IMR-90 (cell line): ENCODE measurements at regions not wholly inside any gene's neighbourhood (a gene's known extent, or its start where the extent isn't known, plus 50 kb on each side); places are given as distances from the start of the nearest gene placed in this dataset.

Experiments
- ATAC-seq: fragments of 200-7000 bp; cut with Tn5 transposase; 2 replicates; pipeline ENCODE4 v1.9.1; 2020; ENCODE audit warnings: low read depth, mild to moderate bottlenecking, moderate library complexity
- BruUV-seq: library from RNA; stranded (reverse); fragments of 400-500 nt; replicated peaks from 2 replicates; lab custom pipeline; 2021; lab: Mats Ljungman, UMichigan
- CTCF ChIA-PET: fragments of 300-600 bp; formaldehyde crosslinking; extraction: SDS; loops from one replicate; lab custom pipeline; 2021; ENCODE audit warnings: antibody characterized with exemption; lab: Yijun Ruan, JAX
- POLR2A ChIA-PET: fragments of 300-600 bp; sonication (Branson Sonifier 250); formaldehyde crosslinking; loops from one replicate; lab custom pipeline; 2022; ENCODE audit warnings: antibody characterized with exemption; ENCODE audit not compliant: unreplicated experiment; lab: Charles Lee
- DNase-seq: peaks from one replicate; pipeline ENCODE4 v3.0.0; 2013
- H2AFZ ChIP-seq: replicated peaks from 2 replicates; pipeline ENCODE3; 2013; ENCODE audit warnings: low read length, mild to moderate bottlenecking; ENCODE audit not compliant: poor library complexity
- H2AK5ac ChIP-seq: 2 replicates; pipeline ENCODE4 v1.6.1; 2013; ENCODE audit warnings: low read depth, low read length, inconsistent platforms
- H2AK9ac ChIP-seq: replicated peaks from 2 replicates; pipeline ENCODE3; 2013; ENCODE audit warnings: mild to moderate bottlenecking, low read depth, low read length, moderate library complexity; ENCODE audit not compliant: poor library complexity
- H2BK120ac ChIP-seq: 2 replicates; pipeline ENCODE4 v1.6.1; 2013; ENCODE audit warnings: low read depth, low read length, inconsistent platforms
- H2BK15ac ChIP-seq: 3 replicates; pipeline ENCODE4 v1.6.1; 2013; ENCODE audit warnings: low read depth, low read length, inconsistent platforms
- H2BK20ac ChIP-seq: 2 replicates; pipeline ENCODE4 v1.6.1; 2013; ENCODE audit warnings: low read depth, mild to moderate bottlenecking, inconsistent platforms, low read length, moderate library complexity
- H2BK5ac ChIP-seq: 2 replicates; pipeline ENCODE4 v1.6.1; 2013; ENCODE audit warnings: mild to moderate bottlenecking, low read depth, low read length, inconsistent platforms; ENCODE audit not compliant: poor library complexity, severe bottlenecking
- H3K14ac ChIP-seq: replicated peaks from 2 replicates; pipeline ENCODE4 v1.6.1; 2013; ENCODE audit warnings: low read depth, low read length, inconsistent platforms
- H3K18ac ChIP-seq: 2 replicates; pipeline ENCODE4 v1.6.1; 2013; ENCODE audit warnings: low read depth, low read length, control low read depth
- H3K23ac ChIP-seq: 2 replicates; pipeline ENCODE4 v1.6.1; 2013; ENCODE audit warnings: low read depth, low read length, inconsistent platforms
- H3K27ac ChIP-seq: 2 replicates; pipeline ENCODE4 v1.5.1; 2013; ENCODE audit warnings: mild to moderate bottlenecking, control low read depth, low read length; ENCODE audit not compliant: insufficient read depth
- H3K27me3 ChIP-seq: 2 replicates; pipeline ENCODE4 v1.6.1; 2013; ENCODE audit warnings: low read length; ENCODE audit not compliant: control insufficient read depth, insufficient read depth
- H3K36me3 ChIP-seq: 2 replicates; pipeline ENCODE4 v1.6.1; 2013; ENCODE audit warnings: low read length, mixed read lengths; ENCODE audit not compliant: control insufficient read depth, insufficient read depth
- H3K4ac ChIP-seq: 2 replicates; pipeline ENCODE4 v1.6.1; 2013; ENCODE audit warnings: low read depth, low read length, inconsistent platforms
- H3K4me1 ChIP-seq: 2 replicates; pipeline ENCODE4 v1.6.1; 2013; ENCODE audit warnings: low read length, mixed read lengths; ENCODE audit not compliant: control insufficient read depth, insufficient read depth
- H3K4me2 ChIP-seq: 2 replicates; pipeline ENCODE4 v1.6.1; 2013; ENCODE audit warnings: low read depth, mild to moderate bottlenecking, control low read depth, low read length, moderate library complexity
- H3K4me3 ChIP-seq: 2 replicates; pipeline ENCODE4 v1.5.1; 2013; ENCODE audit warnings: low read depth, mild to moderate bottlenecking, control low read depth, low read length, moderate library complexity; ENCODE audit not compliant: insufficient read depth
- H3K56ac ChIP-seq: 2 replicates; pipeline ENCODE4 v1.6.1; 2013; ENCODE audit warnings: low read length, inconsistent platforms; ENCODE audit not compliant: insufficient read depth; ENCODE audit errors: extremely low read depth
- H3K79me1 ChIP-seq, 2 experiments: 2 replicates each; pipeline ENCODE4 v1.6.1; 2013; ENCODE audit warnings: low read length in 2 of 2, inconsistent platforms in 1 of 2, low read depth in 1 of 2
- H3K9ac ChIP-seq: 2 replicates; pipeline ENCODE4 v1.6.1; 2013; ENCODE audit warnings: low read depth, low read length, control low read depth
- H3K9me1 ChIP-seq: 2 replicates; pipeline ENCODE4 v1.6.1; 2013; ENCODE audit warnings: low read length, inconsistent platforms; ENCODE audit not compliant: insufficient read depth
- H3K9me3 ChIP-seq: 2 replicates; pipeline ENCODE4 v1.6.1; 2013; ENCODE audit warnings: low read length; ENCODE audit not compliant: control insufficient read depth, insufficient read depth
- H4K20me1 ChIP-seq: 2 replicates; pipeline ENCODE4 v1.6.1; 2013; ENCODE audit warnings: low read length, inconsistent platforms; ENCODE audit not compliant: insufficient read depth
- H4K5ac ChIP-seq: 2 replicates; pipeline ENCODE4 v1.6.1; 2013; ENCODE audit warnings: mild to moderate bottlenecking, low read depth, low read length, control low read depth
- H4K8ac ChIP-seq, 2 experiments: 2 replicates each; pipeline ENCODE4 v1.6.1; 2013; ENCODE audit warnings: low read depth in 2 of 2, low read length in 2 of 2, control low read depth in 1 of 2, inconsistent platforms in 1 of 2
- H4K91ac ChIP-seq: 2 replicates; pipeline ENCODE4 v1.6.1; 2013; ENCODE audit warnings: low read depth, low read length, inconsistent platforms; ENCODE audit not compliant: insufficient read depth
- BHLHE40 ChIP-seq: fragments of 150-350 bp; IDR thresholded peaks from 2 replicates; pipeline ENCODE4 v1.6.1; 2016; ENCODE audit warnings: mild to moderate bottlenecking, low read depth, low read length
- CEBPB ChIP-seq: IDR thresholded peaks from 2 replicates; pipeline ENCODE4 v1.6.1; 2012; ENCODE audit warnings: low read depth, low read length, improper control_type of control experiment
- CHD1 ChIP-seq: IDR thresholded peaks from 2 replicates; pipeline ENCODE4 v1.6.1; 2012; ENCODE audit warnings: low read depth, low read length, improper control_type of control experiment
- FOS ChIP-seq: fragments of 150-350 bp; IDR thresholded peaks from 2 replicates; pipeline ENCODE4 v1.6.1; 2016; ENCODE audit warnings: low read depth, low read length
- NFE2L2 ChIP-seq: fragments of 150-350 bp; IDR thresholded peaks from 2 replicates; pipeline ENCODE4 v1.6.1; 2016; ENCODE audit warnings: low read depth, mild to moderate bottlenecking, low read length
- POLR2A ChIP-seq: IDR thresholded peaks from 2 replicates; pipeline ENCODE4 v1.6.1; 2012; ENCODE audit warnings: mild to moderate bottlenecking, low read depth, low read length
- RCOR1 ChIP-seq: IDR thresholded peaks from 2 replicates; pipeline ENCODE4 v1.6.1; 2012; ENCODE audit warnings: mild to moderate bottlenecking, low read length, improper control_type of control experiment; ENCODE audit not compliant: insufficient replicate concordance
- SMC3 ChIP-seq: fragments of 150-350 bp; IDR thresholded peaks from 2 replicates; pipeline ENCODE4 v1.6.1; 2016; ENCODE audit warnings: low read depth, mild to moderate bottlenecking, antibody characterized with exemption, low read length, moderate library complexity
- WGBS, 2 experiments: methylation state at CpG; one replicate each; pipeline versions ENCODE4 v1.1.5 to v1.1.7; 2013; ENCODE audit warnings: missing lambda C conversion rate in 2 of 2; ENCODE audit not compliant: insufficient read length in 1 of 2; ENCODE audit errors: extremely low coverage in 2 of 2; 5-methylcytosine and 5-hydroxymethylcytosine counted together
- dilution Hi-C: fragments of 300-500 bp; cut with HindIII; formaldehyde crosslinking; loops from one replicate; pipeline ENCODE4 v1.14.3; 2018; ENCODE audit warnings: low sequenced_read_pairs; ENCODE audit not compliant: unreplicated experiment
- in situ Hi-C: fragments of 300-500 bp; cut with MboI; formaldehyde crosslinking; loops from 3 replicates; pipeline ENCODE4 v1.14.3; 2019; ENCODE audit warnings: low sequenced_read_pairs, inconsistent platforms, mixed read lengths
- intact Hi-C: fragments of 100-400 bp; cut with micrococcal nuclease; formaldehyde crosslinking; loops from 2 replicates; pipeline ENCODE4 v1.10.0; 2022
- TF ChIP-seq, protein P1 (sequence below): conservative IDR thresholded peaks from 2 replicates; pipeline ENCODE4 v1.5.1; 2012; ENCODE audit warnings: mild to moderate bottlenecking, low read depth, low read length, improper control_type of control experiment
- TF ChIP-seq, protein P2 (sequence below): fragments of 150-350 bp; IDR thresholded peaks from 2 replicates; pipeline ENCODE4 v1.6.1; 2016; ENCODE audit warnings: low read depth, mild to moderate bottlenecking, low read length, moderate library complexity, borderline replicate concordance

DNA sequence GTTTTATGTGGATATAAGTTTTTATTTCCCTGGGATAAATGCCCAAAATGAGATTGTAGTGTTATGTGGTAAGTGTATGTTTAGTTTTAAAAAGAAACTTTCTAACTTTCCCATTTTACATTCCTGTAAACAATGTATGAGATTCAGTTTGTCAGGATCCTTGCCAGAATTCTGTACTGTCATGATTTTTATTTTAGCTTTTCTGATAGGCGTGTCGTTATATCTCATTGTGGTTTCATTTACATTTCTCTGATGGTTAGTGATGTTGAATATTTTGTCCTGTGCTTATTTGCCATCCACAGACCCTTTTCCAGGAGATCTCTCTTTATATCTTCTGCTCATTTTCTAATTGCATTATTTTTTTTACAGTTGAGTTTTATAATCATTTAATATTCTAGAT is 245.6 kb upstream of the CDH2 start:
- ATAC-seq (no peak), DNase-seq (no peak)
- no peak overlapping the region for H3K4me2 ChIP-seq
- H3K14ac ChIP-seq: no peak overlapping the region
- no peak overlapping the region for H2AK5ac ChIP-seq
- no peak overlapping the region for H3K56ac ChIP-seq
- no peaks in the 10 kb centered on the region for H3K79me1 ChIP-seq
- no peak overlapping the region for H4K8ac ChIP-seq
- no peak overlapping the region for H2BK5ac ChIP-seq
- H2BK15ac ChIP-seq: no peak overlapping the region
- no peak overlapping the region for H3K18ac ChIP-seq
- H3K4me3 ChIP-seq: no peak overlapping the region
- H3K36me3 ChIP-seq: no peaks in the 10 kb centered on the region
- no peak overlapping the region for H2BK20ac ChIP-seq
- no peak overlapping the region for H3K27ac ChIP-seq
- POLR2A ChIA-PET: no interaction called here
- no peak overlapping the region for H2AFZ ChIP-seq
- H3K27me3 ChIP-seq: no peaks in the 10 kb centered on the region
- H4K20me1 ChIP-seq: no peaks in the 10 kb centered on the region
- H3K4me1 ChIP-seq: no peaks in the 10 kb centered on the region
- CTCF ChIA-PET: no interaction called here
- in situ Hi-C loops (no loop called here), dilution Hi-C loops (no loop called here), intact Hi-C loops (no loop called here)
- no TSS peak for BruUV-seq
- TF ChIP-seq POLR2A (no peak), RCOR1 (no peak), SMC3 (no peak), CEBPB (no peak), BHLHE40 (no peak), NFE2L2 (no peak), CHD1 (no peak), FOS (no peak)
- TF ChIP-seq, protein P1, sequence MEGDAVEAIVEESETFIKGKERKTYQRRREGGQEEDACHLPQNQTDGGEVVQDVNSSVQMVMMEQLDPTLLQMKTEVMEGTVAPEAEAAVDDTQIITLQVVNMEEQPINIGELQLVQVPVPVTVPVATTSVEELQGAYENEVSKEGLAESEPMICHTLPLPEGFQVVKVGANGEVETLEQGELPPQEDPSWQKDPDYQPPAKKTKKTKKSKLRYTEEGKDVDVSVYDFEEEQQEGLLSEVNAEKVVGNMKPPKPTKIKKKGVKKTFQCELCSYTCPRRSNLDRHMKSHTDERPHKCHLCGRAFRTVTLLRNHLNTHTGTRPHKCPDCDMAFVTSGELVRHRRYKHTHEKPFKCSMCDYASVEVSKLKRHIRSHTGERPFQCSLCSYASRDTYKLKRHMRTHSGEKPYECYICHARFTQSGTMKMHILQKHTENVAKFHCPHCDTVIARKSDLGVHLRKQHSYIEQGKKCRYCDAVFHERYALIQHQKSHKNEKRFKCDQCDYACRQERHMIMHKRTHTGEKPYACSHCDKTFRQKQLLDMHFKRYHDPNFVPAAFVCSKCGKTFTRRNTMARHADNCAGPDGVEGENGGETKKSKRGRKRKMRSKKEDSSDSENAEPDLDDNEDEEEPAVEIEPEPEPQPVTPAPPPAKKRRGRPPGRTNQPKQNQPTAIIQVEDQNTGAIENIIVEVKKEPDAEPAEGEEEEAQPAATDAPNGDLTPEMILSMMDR: no peak
- TF ChIP-seq, protein P2, sequence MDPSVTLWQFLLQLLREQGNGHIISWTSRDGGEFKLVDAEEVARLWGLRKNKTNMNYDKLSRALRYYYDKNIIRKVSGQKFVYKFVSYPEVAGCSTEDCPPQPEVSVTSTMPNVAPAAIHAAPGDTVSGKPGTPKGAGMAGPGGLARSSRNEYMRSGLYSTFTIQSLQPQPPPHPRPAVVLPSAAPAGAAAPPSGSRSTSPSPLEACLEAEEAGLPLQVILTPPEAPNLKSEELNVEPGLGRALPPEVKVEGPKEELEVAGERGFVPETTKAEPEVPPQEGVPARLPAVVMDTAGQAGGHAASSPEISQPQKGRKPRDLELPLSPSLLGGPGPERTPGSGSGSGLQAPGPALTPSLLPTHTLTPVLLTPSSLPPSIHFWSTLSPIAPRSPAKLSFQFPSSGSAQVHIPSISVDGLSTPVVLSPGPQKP: no peak
- H3K23ac ChIP-seq: no peak overlapping the region
- no peak overlapping the region for H4K5ac ChIP-seq
- no CpG with 5 or more reads among the region's 2 CpGs for WGBS, 2 experiments
- H3K9me3 ChIP-seq: peaks cover 2% of the 10 kb centered on the region; the same call in 1 of the 2 replicates
- no peak overlapping the region for H4K91ac ChIP-seq
- no peak overlapping the region for H3K9ac ChIP-seq
- no peaks in the 10 kb centered on the region for H3K9me1 ChIP-seq
- H2BK120ac ChIP-seq: no peak overlapping the region
- H2AK9ac ChIP-seq: no peak overlapping the region
- H3K4ac ChIP-seq: no peak overlapping the region
